Stimulated activated CD8-positive, alpha-beta memory T cell treated with anti-CD3 and anti-CD28 coated beads, Interleukin-7, amount 100 ng/mL, for 48 hours (primary cell): ENCODE measurements at regions not wholly inside any gene's neighbourhood (a gene's known extent, or its start where the extent isn't known, plus 50 kb on each side); places are given as distances from the start of the nearest gene placed in this dataset.

Experiments
- DNase-seq, 2 donors: peaks; one replicate each; pipeline ENCODE4 v3.0.0-alpha.2; 2020; ENCODE audit warnings: low read depth in 1 of 2; ENCODE audit errors: extremely low read depth in 1 of 2

- DNase-seq, result no peak
These were observed 50.8 kb upstream of the SLC39A10 start for GRCh38 chr2:195606179-195606578.

GRCh38 chr2:195604706-195605105, 52.3 kb upstream of the SLC39A10 start:
- DNase-seq, result no peak

GRCh38 chr2:195603998-195604397, 53.0 kb upstream of the SLC39A10 start:
- DNase-seq, result no peak

- DNase-seq, result no peak
These were observed 53.6 kb upstream of the SLC39A10 start for GRCh38 chr2:195603408-195603807.

GRCh38 chr2:195602687-195603086, 54.3 kb upstream of the SLC39A10 start:
- DNase-seq, result no peak

- DNase-seq, result no peak
These were observed 55.7 kb upstream of the SLC39A10 start for GRCh38 chr2:195601361-195601760.

GRCh38 chr2:195600778-195601177, 56.2 kb upstream of the SLC39A10 start:
- DNase-seq, result no peak

GRCh38 chr2:195596840-195597239, 60.2 kb upstream of the SLC39A10 start:
- no peak for DNase-seq

GRCh38 chr2:195595825-195596224, 61.2 kb upstream of the SLC39A10 start:
- DNase-seq, result no peak

GRCh38 chr2:195594919-195595694, 61.9 kb upstream of the SLC39A10 start:
- DNase-seq, result no peak

GRCh38 chr2:195594248-195594647, 62.8 kb upstream of the SLC39A10 start:
- DNase-seq, result no peak

GRCh38 chr2:195592105-195592504, 64.9 kb upstream of the SLC39A10 start:
- no peak for DNase-seq

- DNase-seq, result no peak
These were observed 66.2 kb upstream of the SLC39A10 start for GRCh38 chr2:195590861-195591205.

- DNase-seq, result no peak
These were observed 66.7 kb upstream of the SLC39A10 start for GRCh38 chr2:195590199-195590860.

- no peak for DNase-seq
These were observed 69.1 kb upstream of the SLC39A10 start for GRCh38 chr2:195587966-195588365.

GRCh38 chr2:195586062-195586714, 70.8 kb upstream of the SLC39A10 start:
- no peak for DNase-seq

- no peak for DNase-seq
These were observed 74.8 kb upstream of the SLC39A10 start for GRCh38 chr2:195582188-195582587.

- DNase-seq, result no peak
These were observed 77.1 kb upstream of the SLC39A10 start for GRCh38 chr2:195579776-195580555.

GRCh38 chr2:195575879-195576401, 81.1 kb upstream of the SLC39A10 start:
- DNase-seq, result no peak

- no peak for DNase-seq
These were observed 82.0 kb upstream of the SLC39A10 start for GRCh38 chr2:195575016-195575415.

- DNase-seq, result no peak
These were observed 82.7 kb upstream of the SLC39A10 start for GRCh38 chr2:195574312-195574711.
